ENCODE measurements at regions not wholly inside any gene's neighbourhood (a gene's known extent, or its start where the extent isn't known, plus 50 kb on each side); places are given as distances from the start of the nearest gene placed in this dataset.

GRCh38 chr2:12649602-12650400 lies 66.9 kb upstream of the TRIB2 start:
- Histone ChIP-seq H3K36me3 (ENCODE audit: control insufficient read depth, insufficient read depth, low read length) (no peaks in the 10 kb centered on the region), H3K9me3 (ENCODE audit: control insufficient read depth, insufficient read depth, low read length) (no peaks in the 10 kb centered on the region), H3K27ac (ENCODE audit: low read depth, low read length) (no peak overlapping the region), H3K27me3 (ENCODE audit: control insufficient read depth, insufficient read depth, low read length) (no peaks in the 10 kb centered on the region), H3K4me3 (ENCODE audit: low read depth, low read length) (no peak overlapping the region), H3K4me1 (ENCODE audit: control insufficient read depth, insufficient read depth, low read length) (peaks cover 3% of the 10 kb centered on the region)
- 73% methylated on average over 5 of the region's 10 CpGs for WGBS (ENCODE audit: insufficient coverage)
- no peak for DNase-seq (ENCODE audit: low read depth in 4 of 6, low spot score in 6 of 6)

- Histone ChIP-seq H3K4me3 (ENCODE audit: low read depth, low read length) (no peak overlapping the region), H3K4me1 (ENCODE audit: control insufficient read depth, insufficient read depth, low read length) (peaks cover 6% of the 10 kb centered on the region), H3K9me3 (ENCODE audit: control insufficient read depth, insufficient read depth, low read length) (no peaks in the 10 kb centered on the region), H3K27me3 (ENCODE audit: control insufficient read depth, insufficient read depth, low read length) (no peaks in the 10 kb centered on the region), H3K36me3 (ENCODE audit: control insufficient read depth, insufficient read depth, low read length) (no peaks in the 10 kb centered on the region), H3K27ac (ENCODE audit: low read depth, low read length) (no peak overlapping the region)
- peak in 1 of 6 donors; percentile 17 for DNase-seq (ENCODE audit: low read depth in 4 of 6, low spot score in 6 of 6)
- WGBS (ENCODE audit: insufficient coverage), result 66% methylated on average over 8 of the region's 8 CpGs
These were observed 65.1 kb upstream of the TRIB2 start for GRCh38 chr2:12651641-12652040.

GRCh38 chr2:12652723-12653122 lies 64.0 kb upstream of the TRIB2 start:
- 79% methylated on average over 6 of the region's 9 CpGs for WGBS (ENCODE audit: insufficient coverage)
- no peak for DNase-seq (ENCODE audit: low read depth in 4 of 6, low spot score in 6 of 6)

GRCh38 chr2:12657560-12657959 lies 59.2 kb upstream of the TRIB2 start:
- peaks cover 3% of the 10 kb centered on the region for H3K4me1 ChIP-seq (ENCODE audit: control insufficient read depth, insufficient read depth, low read length)
- 81% methylated on average over 6 of the region's 6 CpGs for WGBS (ENCODE audit: insufficient coverage)
- H3K27ac ChIP-seq (ENCODE audit: low read depth, low read length), result no peak overlapping the region
- H3K27me3 ChIP-seq (ENCODE audit: control insufficient read depth, insufficient read depth, low read length), result no peaks in the 10 kb centered on the region
- no peak for DNase-seq (ENCODE audit: low read depth in 4 of 6, low spot score in 6 of 6)
- H3K36me3 ChIP-seq (ENCODE audit: control insufficient read depth, insufficient read depth, low read length), result no peaks in the 10 kb centered on the region
- H3K4me3 ChIP-seq (ENCODE audit: low read depth, low read length), result no peak overlapping the region
- H3K9me3 ChIP-seq (ENCODE audit: control insufficient read depth, insufficient read depth, low read length), result no peaks in the 10 kb centered on the region

More at GRCh38 chr2:12652723-12653122, 64.0 kb upstream of the TRIB2 start:
- Histone ChIP-seq H3K4me1 (ENCODE audit: control insufficient read depth, insufficient read depth, low read length) (peaks cover 6% of the 10 kb centered on the region), H3K36me3 (ENCODE audit: control insufficient read depth, insufficient read depth, low read length) (no peaks in the 10 kb centered on the region), H3K27me3 (ENCODE audit: control insufficient read depth, insufficient read depth, low read length) (no peaks in the 10 kb centered on the region), H3K9me3 (ENCODE audit: control insufficient read depth, insufficient read depth, low read length) (no peaks in the 10 kb centered on the region), H3K27ac (ENCODE audit: low read depth, low read length) (no peak overlapping the region), H3K4me3 (ENCODE audit: low read depth, low read length) (no peak overlapping the region)

GRCh38 chr2:12658310-12658945 lies 58.3 kb upstream of the TRIB2 start:
- no peaks in the 10 kb centered on the region for H3K36me3 ChIP-seq (ENCODE audit: control insufficient read depth, insufficient read depth, low read length)
- H3K4me3 ChIP-seq (ENCODE audit: low read depth, low read length), result no peak overlapping the region
- H3K27me3 ChIP-seq (ENCODE audit: control insufficient read depth, insufficient read depth, low read length), result no peaks in the 10 kb centered on the region
- 60% methylated on average over 1 of the region's 3 CpGs for WGBS (ENCODE audit: insufficient coverage)
- H3K4me1 ChIP-seq (ENCODE audit: control insufficient read depth, insufficient read depth, low read length), result peaks cover 5% of the 10 kb centered on the region
- no peak for DNase-seq (ENCODE audit: low read depth in 4 of 6, low spot score in 6 of 6)
- no peak overlapping the region for H3K27ac ChIP-seq (ENCODE audit: low read depth, low read length)
- no peaks in the 10 kb centered on the region for H3K9me3 ChIP-seq (ENCODE audit: control insufficient read depth, insufficient read depth, low read length)

- H3K9me3 ChIP-seq (ENCODE audit: control insufficient read depth, insufficient read depth, low read length), result peaks cover 2% of the 10 kb centered on the region
- DNase-seq (ENCODE audit: low read depth in 4 of 6, low spot score in 6 of 6), result no peak
- H3K4me3 ChIP-seq (ENCODE audit: low read depth, low read length), result no peak overlapping the region
- peaks cover 4% of the 10 kb centered on the region for H3K4me1 ChIP-seq (ENCODE audit: control insufficient read depth, insufficient read depth, low read length)
- no peaks in the 10 kb centered on the region for H3K27me3 ChIP-seq (ENCODE audit: control insufficient read depth, insufficient read depth, low read length)
- H3K36me3 ChIP-seq (ENCODE audit: control insufficient read depth, insufficient read depth, low read length), result no peaks in the 10 kb centered on the region
- no peak overlapping the region for H3K27ac ChIP-seq (ENCODE audit: low read depth, low read length)
- WGBS (ENCODE audit: insufficient coverage), result no CpG with 5 or more reads among the region's 1 CpG
These were observed 55.2 kb upstream of the TRIB2 start for GRCh38 chr2:12661489-12661888.

GRCh38 chr2:12663306-12664037 lies 53.3 kb upstream of the TRIB2 start:
- WGBS (ENCODE audit: insufficient coverage), result 78% methylated on average over 8 of the region's 11 CpGs
- DNase-seq (ENCODE audit: low read depth in 4 of 6, low spot score in 6 of 6), result peak in 1 of 6 donors; percentile 43
- no peak overlapping the region for H3K27ac ChIP-seq (ENCODE audit: low read depth, low read length)
- no peak overlapping the region for H3K4me3 ChIP-seq (ENCODE audit: low read depth, low read length)
- peaks cover 4% of the 10 kb centered on the region for H3K9me3 ChIP-seq (ENCODE audit: control insufficient read depth, insufficient read depth, low read length)
- H3K36me3 ChIP-seq (ENCODE audit: control insufficient read depth, insufficient read depth, low read length), result no peaks in the 10 kb centered on the region
- peaks cover 4% of the 10 kb centered on the region for H3K4me1 ChIP-seq (ENCODE audit: control insufficient read depth, insufficient read depth, low read length)
- H3K27me3 ChIP-seq (ENCODE audit: control insufficient read depth, insufficient read depth, low read length), result no peaks in the 10 kb centered on the region

- H3K27me3 ChIP-seq (ENCODE audit: control insufficient read depth, insufficient read depth, low read length), result no peaks in the 10 kb centered on the region
- H3K27ac ChIP-seq (ENCODE audit: low read depth, low read length), result no peak overlapping the region
- peaks cover 4% of the 10 kb centered on the region for H3K4me1 ChIP-seq (ENCODE audit: control insufficient read depth, insufficient read depth, low read length)
- H3K4me3 ChIP-seq (ENCODE audit: low read depth, low read length), result no peak overlapping the region
- peaks cover 4% of the 10 kb centered on the region for H3K9me3 ChIP-seq (ENCODE audit: control insufficient read depth, insufficient read depth, low read length)
- DNase-seq (ENCODE audit: low read depth in 4 of 6, low spot score in 6 of 6), result no peak
- no peaks in the 10 kb centered on the region for H3K36me3 ChIP-seq (ENCODE audit: control insufficient read depth, insufficient read depth, low read length)
These were observed 51.4 kb upstream of the TRIB2 start for GRCh38 chr2:12665334-12665733.

GRCh38 chr2:12666445-12666844 lies 50.3 kb upstream of the TRIB2 start:
- no peak for DNase-seq (ENCODE audit: low read depth in 4 of 6, low spot score in 6 of 6)
- no peaks in the 10 kb centered on the region for H3K36me3 ChIP-seq (ENCODE audit: control insufficient read depth, insufficient read depth, low read length)
- no peak overlapping the region for H3K27ac ChIP-seq (ENCODE audit: low read depth, low read length)
- peaks cover 4% of the 10 kb centered on the region for H3K9me3 ChIP-seq (ENCODE audit: control insufficient read depth, insufficient read depth, low read length)
- H3K4me3 ChIP-seq (ENCODE audit: low read depth, low read length), result no peak overlapping the region
- peaks cover 4% of the 10 kb centered on the region for H3K4me1 ChIP-seq (ENCODE audit: control insufficient read depth, insufficient read depth, low read length)
- H3K27me3 ChIP-seq (ENCODE audit: control insufficient read depth, insufficient read depth, low read length), result no peaks in the 10 kb centered on the region
